Panc1 (cell line): ENCODE measurements at regions not wholly inside any gene's neighbourhood (a gene's known extent, or its start where the extent isn't known, plus 50 kb on each side); places are given as distances from the start of the nearest gene placed in this dataset.

Experiments used
- ATAC-seq: fragments of 200-7000 bp; cut with Tn5 transposase; 2 replicates; pipeline ENCODE4 v1.9.1; 2020; ENCODE audit warnings: mild to moderate bottlenecking, moderate library complexity
- BruUV-seq: library from RNA; stranded (reverse); fragments of 400-500 nt; replicated peaks from 2 replicates; lab custom pipeline; 2021; lab: Mats Ljungman, UMichigan
- CTCF ChIA-PET: fragments of 300-600 bp; sonication (Branson Sonifier 250); formaldehyde crosslinking; loops from one replicate; lab custom pipeline; 2022; ENCODE audit warnings: antibody characterized with exemption; lab: Charles Lee
- POLR2A ChIA-PET: fragments of 300-600 bp; sonication (Branson Sonifier 250); formaldehyde crosslinking; loops from one replicate; lab custom pipeline; 2022; ENCODE audit warnings: antibody characterized with exemption; lab: Charles Lee
- DNase-seq: peaks from one replicate; pipeline ENCODE4 v3.0.0-alpha.2; 2010; ENCODE audit warnings: low read depth, low spot score
- H3K27ac ChIP-seq: 2 replicates; pipeline ENCODE4 v1.5.1; 2011; ENCODE audit warnings: mild to moderate bottlenecking, low read length, inconsistent platforms
- H3K27me3 ChIP-seq: fragments of 200-500 bp; sonication (Bioruptor generic); 2 replicates; pipeline ENCODE4 v1.6.0; 2014; ENCODE audit warnings: low read length, inconsistent platforms; ENCODE audit not compliant: control insufficient read depth, insufficient read depth
- H3K36me3 ChIP-seq: fragments of 200-500 bp; sonication (Bioruptor generic); 2 replicates; pipeline ENCODE4 v1.5.1; 2014; ENCODE audit warnings: inconsistent platforms, mild to moderate bottlenecking, low read length, moderate library complexity; ENCODE audit not compliant: control insufficient read depth, insufficient read depth
- H3K4me1 ChIP-seq: 2 replicates; pipeline ENCODE4 v1.5.1; 2011; ENCODE audit warnings: inconsistent platforms, mild to moderate bottlenecking, low read length, moderate library complexity; ENCODE audit not compliant: control insufficient read depth, insufficient read depth
- H3K4me3 ChIP-seq, 2 experiments: 2 replicates each; pipeline ENCODE4 v1.5.1; 2011 to 2012; ENCODE audit warnings: low read depth in 2 of 2, low read length in 2 of 2, mild to moderate bottlenecking in 2 of 2, inconsistent platforms in 1 of 2, moderate library complexity in 1 of 2
- H3K9me3 ChIP-seq: fragments of 200-500 bp; sonication (Bioruptor generic); 2 replicates; pipeline ENCODE4 v1.5.1; 2014; ENCODE audit warnings: low read depth, mild to moderate bottlenecking, inconsistent platforms, low read length, moderate library complexity; ENCODE audit not compliant: control insufficient read depth, insufficient read depth
- POLR2AphosphoS5 ChIP-seq: IDR thresholded peaks from 2 replicates; pipeline ENCODE4 v1.6.1; 2012; ENCODE audit warnings: mild to moderate bottlenecking, low read depth, low read length, moderate library complexity
- SIN3A ChIP-seq: IDR thresholded peaks from 2 replicates; pipeline ENCODE4 v1.6.1; 2012; ENCODE audit warnings: low read depth, mild to moderate bottlenecking, low read length, moderate library complexity, borderline replicate concordance; ENCODE audit not compliant: insufficient read depth
- TCF7L2 ChIP-seq: IDR thresholded peaks from 2 replicates; pipeline ENCODE4 v1.6.1; 2011; ENCODE audit warnings: mild to moderate bottlenecking, low read depth, low read length, inconsistent platforms
- in situ Hi-C: cut with HindIII; loops from 2 replicates; pipeline ENCODE4 v1.10.0; 2016; ENCODE audit warnings: low sequenced_read_pairs, low pct_unique_long_range_greater_than_20kb
- intact Hi-C: fragments of 100-400 bp; cut with micrococcal nuclease; formaldehyde crosslinking; loops from one replicate; pipeline ENCODE4 v1.10.0; 2022; ENCODE audit not compliant: unreplicated experiment
- TF ChIP-seq, protein P1 (sequence below): fragments of 450-650 bp; IDR thresholded peaks from 2 replicates; pipeline ENCODE4 v1.5.1; 2017; ENCODE audit warnings: mild to moderate bottlenecking
- TF ChIP-seq, protein P2 (sequence below), 2 experiments: IDR thresholded peaks; 2 replicates each; pipeline ENCODE4 v1.6.1; 2011 to 2012; ENCODE audit warnings: low read depth in 2 of 2, control low read depth in 1 of 2, low read length in 1 of 2, mild to moderate bottlenecking in 1 of 2, moderate library complexity in 1 of 2; ENCODE audit not compliant: insufficient read depth in 1 of 2

DNA sequence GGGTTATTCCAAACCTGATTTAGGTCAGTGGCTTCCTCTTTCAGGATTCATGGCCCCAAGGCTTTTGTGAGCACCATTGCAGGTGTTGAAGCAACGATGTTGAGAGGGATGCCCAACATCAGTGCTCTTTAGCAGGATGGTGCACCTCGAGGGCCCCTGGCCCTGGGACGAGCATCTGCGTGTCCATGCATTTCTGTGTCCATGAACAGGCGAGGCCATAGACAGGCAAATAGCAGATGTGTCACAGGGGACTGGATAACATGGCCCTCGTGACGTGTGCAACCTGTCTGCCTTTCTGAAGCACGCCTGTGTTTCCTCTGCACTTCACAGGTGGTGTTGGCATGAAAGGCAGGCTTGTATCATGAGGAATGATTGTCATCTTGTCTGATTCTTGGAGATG is 132.3 kb downstream of the SNRPN start:
- TF ChIP-seq TCF7L2 (no peak), SIN3A (no peak), POLR2AphosphoS5 (no peak)
- TF ChIP-seq, protein P1, sequence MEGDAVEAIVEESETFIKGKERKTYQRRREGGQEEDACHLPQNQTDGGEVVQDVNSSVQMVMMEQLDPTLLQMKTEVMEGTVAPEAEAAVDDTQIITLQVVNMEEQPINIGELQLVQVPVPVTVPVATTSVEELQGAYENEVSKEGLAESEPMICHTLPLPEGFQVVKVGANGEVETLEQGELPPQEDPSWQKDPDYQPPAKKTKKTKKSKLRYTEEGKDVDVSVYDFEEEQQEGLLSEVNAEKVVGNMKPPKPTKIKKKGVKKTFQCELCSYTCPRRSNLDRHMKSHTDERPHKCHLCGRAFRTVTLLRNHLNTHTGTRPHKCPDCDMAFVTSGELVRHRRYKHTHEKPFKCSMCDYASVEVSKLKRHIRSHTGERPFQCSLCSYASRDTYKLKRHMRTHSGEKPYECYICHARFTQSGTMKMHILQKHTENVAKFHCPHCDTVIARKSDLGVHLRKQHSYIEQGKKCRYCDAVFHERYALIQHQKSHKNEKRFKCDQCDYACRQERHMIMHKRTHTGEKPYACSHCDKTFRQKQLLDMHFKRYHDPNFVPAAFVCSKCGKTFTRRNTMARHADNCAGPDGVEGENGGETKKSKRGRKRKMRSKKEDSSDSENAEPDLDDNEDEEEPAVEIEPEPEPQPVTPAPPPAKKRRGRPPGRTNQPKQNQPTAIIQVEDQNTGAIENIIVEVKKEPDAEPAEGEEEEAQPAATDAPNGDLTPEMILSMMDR, result no peak
- TF ChIP-seq, protein P2, sequence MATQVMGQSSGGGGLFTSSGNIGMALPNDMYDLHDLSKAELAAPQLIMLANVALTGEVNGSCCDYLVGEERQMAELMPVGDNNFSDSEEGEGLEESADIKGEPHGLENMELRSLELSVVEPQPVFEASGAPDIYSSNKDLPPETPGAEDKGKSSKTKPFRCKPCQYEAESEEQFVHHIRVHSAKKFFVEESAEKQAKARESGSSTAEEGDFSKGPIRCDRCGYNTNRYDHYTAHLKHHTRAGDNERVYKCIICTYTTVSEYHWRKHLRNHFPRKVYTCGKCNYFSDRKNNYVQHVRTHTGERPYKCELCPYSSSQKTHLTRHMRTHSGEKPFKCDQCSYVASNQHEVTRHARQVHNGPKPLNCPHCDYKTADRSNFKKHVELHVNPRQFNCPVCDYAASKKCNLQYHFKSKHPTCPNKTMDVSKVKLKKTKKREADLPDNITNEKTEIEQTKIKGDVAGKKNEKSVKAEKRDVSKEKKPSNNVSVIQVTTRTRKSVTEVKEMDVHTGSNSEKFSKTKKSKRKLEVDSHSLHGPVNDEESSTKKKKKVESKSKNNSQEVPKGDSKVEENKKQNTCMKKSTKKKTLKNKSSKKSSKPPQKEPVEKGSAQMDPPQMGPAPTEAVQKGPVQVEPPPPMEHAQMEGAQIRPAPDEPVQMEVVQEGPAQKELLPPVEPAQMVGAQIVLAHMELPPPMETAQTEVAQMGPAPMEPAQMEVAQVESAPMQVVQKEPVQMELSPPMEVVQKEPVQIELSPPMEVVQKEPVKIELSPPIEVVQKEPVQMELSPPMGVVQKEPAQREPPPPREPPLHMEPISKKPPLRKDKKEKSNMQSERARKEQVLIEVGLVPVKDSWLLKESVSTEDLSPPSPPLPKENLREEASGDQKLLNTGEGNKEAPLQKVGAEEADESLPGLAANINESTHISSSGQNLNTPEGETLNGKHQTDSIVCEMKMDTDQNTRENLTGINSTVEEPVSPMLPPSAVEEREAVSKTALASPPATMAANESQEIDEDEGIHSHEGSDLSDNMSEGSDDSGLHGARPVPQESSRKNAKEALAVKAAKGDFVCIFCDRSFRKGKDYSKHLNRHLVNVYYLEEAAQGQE (IDR thresholded peaks at IDR 0.05; ENCODE audit: insufficient read depth in 1 of 2, low read depth in 2 of 2, low read length in 1 of 2), result no peak
- BruUV-seq, result no TSS peak
- POLR2A ChIA-PET, result no interaction called here
- Histone ChIP-seq H3K27ac (no peak overlapping the region), H3K27me3 (no peaks in the 10 kb centered on the region), H3K36me3 (no peaks in the 10 kb centered on the region), H3K9me3 (peaks cover 4% of the 10 kb centered on the region; the same call in 1 of the 2 replicates), H3K4me1 (no peaks in the 10 kb centered on the region), H3K4me3 (no peak overlapping the region)
- ATAC-seq (no peak), DNase-seq (no peak)
- in situ Hi-C loops, result no loop called here
- CTCF ChIA-PET, result no interaction called here
- intact Hi-C loops, result no loop called here

DNA sequence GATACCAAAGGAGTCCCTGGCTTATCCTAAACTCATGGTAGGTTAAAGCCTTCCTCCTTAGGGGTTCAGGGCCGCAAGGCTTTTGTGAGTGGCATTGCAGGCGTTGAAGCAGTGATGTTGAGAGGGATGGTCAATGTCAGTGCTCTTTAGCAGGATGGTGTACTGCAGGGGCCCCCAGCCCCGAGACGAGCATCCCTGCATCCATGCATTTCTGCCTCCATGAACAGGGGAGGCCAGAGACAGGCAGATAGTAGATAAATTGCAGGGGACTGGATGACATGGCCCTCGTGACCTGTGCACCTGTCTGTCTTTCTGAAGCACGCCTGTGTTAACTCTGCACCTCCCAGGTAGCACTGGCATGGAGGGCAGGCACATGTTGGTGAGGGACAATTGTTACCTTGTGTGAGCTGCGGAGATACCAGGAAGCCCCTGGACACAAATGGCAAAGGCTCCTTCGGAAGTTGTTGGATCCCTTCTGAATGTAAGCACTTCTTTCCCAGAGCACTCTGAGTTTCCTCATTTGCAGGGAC is 133.5 kb downstream of the SNRPN start:
- Histone ChIP-seq H3K4me3 (no peak overlapping the region), H3K9me3 (peaks cover 11% of the 10 kb centered on the region; the same call in 1 of the 2 replicates), H3K27ac (no peak overlapping the region), H3K27me3 (no peaks in the 10 kb centered on the region), H3K4me1 (no peaks in the 10 kb centered on the region), H3K36me3 (no peaks in the 10 kb centered on the region)
- intact Hi-C loops, result no loop called here
- no peak for DNase-seq
- BruUV-seq, result no TSS peak
- CTCF ChIA-PET, result no interaction called here
- POLR2A ChIA-PET, result no interaction called here
- TF ChIP-seq, protein P1, result no peak
- TF ChIP-seq SIN3A (no peak), POLR2AphosphoS5 (no peak), TCF7L2 (no peak)
- TF ChIP-seq, protein P2 (IDR thresholded peaks at IDR 0.05; ENCODE audit: insufficient read depth in 1 of 2, low read depth in 2 of 2, low read length in 1 of 2), result no peak
- in situ Hi-C loops, result no loop called here
- no peak for ATAC-seq
